ENCODE measurements at regions not wholly inside any gene's neighbourhood (a gene's known extent, or its start where the extent isn't known, plus 50 kb on each side); places are given as distances from the start of the nearest gene placed in this dataset.

DNA sequence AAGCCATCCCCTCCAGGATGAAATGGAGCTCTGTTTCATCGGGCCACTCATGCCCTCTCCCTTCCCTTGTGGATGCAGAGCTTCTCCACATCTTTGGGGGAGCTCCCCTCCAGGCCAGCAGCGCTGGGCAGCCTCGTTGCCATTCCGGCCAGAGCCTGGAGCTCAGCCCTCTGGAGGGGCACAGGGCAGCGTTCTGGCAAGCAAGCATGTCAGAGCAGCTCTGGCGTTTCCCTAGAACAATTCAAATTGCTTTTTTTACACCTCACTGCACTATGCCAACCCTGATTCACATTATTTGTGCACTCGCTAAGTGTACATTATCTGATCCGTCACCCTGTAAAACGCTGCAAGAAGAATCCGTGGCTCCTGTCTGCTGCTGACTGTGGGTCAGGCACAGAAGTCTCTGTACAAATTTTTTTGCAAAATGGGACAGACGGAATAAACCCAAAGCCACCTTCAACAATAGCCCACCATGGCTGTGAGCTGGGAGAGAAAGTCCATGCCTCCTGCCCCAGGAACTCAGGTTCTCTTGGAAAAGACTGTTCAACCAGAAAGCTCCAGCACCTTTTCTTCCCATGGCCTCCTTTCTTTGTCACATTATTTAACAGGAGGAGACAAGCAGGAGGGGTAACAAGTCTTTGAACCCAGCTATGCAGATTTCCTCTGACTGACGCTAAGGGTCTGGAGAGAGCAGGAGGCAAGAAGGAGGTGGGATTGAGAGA, 139.5 kb upstream of the CADM1 start:
- TF ChIP-seq, protein P1, sequence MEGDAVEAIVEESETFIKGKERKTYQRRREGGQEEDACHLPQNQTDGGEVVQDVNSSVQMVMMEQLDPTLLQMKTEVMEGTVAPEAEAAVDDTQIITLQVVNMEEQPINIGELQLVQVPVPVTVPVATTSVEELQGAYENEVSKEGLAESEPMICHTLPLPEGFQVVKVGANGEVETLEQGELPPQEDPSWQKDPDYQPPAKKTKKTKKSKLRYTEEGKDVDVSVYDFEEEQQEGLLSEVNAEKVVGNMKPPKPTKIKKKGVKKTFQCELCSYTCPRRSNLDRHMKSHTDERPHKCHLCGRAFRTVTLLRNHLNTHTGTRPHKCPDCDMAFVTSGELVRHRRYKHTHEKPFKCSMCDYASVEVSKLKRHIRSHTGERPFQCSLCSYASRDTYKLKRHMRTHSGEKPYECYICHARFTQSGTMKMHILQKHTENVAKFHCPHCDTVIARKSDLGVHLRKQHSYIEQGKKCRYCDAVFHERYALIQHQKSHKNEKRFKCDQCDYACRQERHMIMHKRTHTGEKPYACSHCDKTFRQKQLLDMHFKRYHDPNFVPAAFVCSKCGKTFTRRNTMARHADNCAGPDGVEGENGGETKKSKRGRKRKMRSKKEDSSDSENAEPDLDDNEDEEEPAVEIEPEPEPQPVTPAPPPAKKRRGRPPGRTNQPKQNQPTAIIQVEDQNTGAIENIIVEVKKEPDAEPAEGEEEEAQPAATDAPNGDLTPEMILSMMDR (IDR thresholded peaks at IDR 0.05) = no peak
- no peak for TF ChIP-seq POLR2AphosphoS5 (IDR thresholded peaks at IDR 0.05; ENCODE audit: insufficient read depth in 1 of 2, low read depth in 1 of 2)
